DOHH2 (cell line): ENCODE measurements at regions not wholly inside any gene's neighbourhood (a gene's known extent, or its start where the extent isn't known, plus 50 kb on each side); places are given as distances from the start of the nearest gene placed in this dataset.

Source experiments
- EZH2phosphoT487 ChIP-seq: fragments of 200-600 bp; sonication (generic); IDR thresholded peaks from 2 replicates; pipeline ENCODE4 v1.6.1; 2017; ENCODE audit warnings: borderline replicate concordance, mild to moderate bottlenecking, antibody characterized with exemption, low read length, moderate library complexity, mixed read lengths
- TF ChIP-seq, protein P1 (sequence below): fragments of 200-600 bp; sonication (generic); IDR thresholded peaks from one replicate; pipeline ENCODE4 v1.5.1; 2014; ENCODE audit warnings: antibody characterized with exemption, mild to moderate bottlenecking, low read depth, low read length; ENCODE audit not compliant: poor library complexity, severe bottlenecking

DNA sequence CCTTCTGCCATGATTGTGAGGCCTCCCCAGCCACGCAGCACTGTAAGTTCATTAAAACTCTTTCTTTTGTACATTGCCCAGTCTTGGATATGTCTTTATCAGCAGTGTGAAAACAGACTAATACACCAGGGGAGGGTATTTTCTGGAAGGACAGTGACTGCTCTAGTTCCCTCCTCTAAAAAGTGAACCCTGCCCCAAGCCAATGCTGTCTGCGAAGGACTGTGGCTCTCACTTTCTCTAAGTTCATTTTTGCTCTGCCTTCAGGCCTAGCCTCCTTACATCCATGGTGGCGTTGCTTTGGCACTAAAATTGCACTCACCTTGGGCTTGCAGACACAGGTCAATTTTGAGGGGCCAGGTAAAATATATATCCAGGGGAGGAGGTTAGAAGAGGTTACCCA, 323.0 kb downstream of the VRK1 start:
- TF ChIP-seq, protein P1, sequence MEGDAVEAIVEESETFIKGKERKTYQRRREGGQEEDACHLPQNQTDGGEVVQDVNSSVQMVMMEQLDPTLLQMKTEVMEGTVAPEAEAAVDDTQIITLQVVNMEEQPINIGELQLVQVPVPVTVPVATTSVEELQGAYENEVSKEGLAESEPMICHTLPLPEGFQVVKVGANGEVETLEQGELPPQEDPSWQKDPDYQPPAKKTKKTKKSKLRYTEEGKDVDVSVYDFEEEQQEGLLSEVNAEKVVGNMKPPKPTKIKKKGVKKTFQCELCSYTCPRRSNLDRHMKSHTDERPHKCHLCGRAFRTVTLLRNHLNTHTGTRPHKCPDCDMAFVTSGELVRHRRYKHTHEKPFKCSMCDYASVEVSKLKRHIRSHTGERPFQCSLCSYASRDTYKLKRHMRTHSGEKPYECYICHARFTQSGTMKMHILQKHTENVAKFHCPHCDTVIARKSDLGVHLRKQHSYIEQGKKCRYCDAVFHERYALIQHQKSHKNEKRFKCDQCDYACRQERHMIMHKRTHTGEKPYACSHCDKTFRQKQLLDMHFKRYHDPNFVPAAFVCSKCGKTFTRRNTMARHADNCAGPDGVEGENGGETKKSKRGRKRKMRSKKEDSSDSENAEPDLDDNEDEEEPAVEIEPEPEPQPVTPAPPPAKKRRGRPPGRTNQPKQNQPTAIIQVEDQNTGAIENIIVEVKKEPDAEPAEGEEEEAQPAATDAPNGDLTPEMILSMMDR: no peak
- TF ChIP-seq EZH2phosphoT487: no peak
